ENCODE measurements at regions not wholly inside any gene's neighbourhood (a gene's known extent, or its start where the extent isn't known, plus 50 kb on each side); places are given as distances from the start of the nearest gene placed in this dataset.

- Histone ChIP-seq H3K36me3 (no peaks in the 10 kb centered on the region), H3K27ac (no peak overlapping the region), H3K27me3 (no peaks in the 10 kb centered on the region), H3K9me3 (peaks cover 0 to 3% (median 0%) of the 10 kb centered on the region in 11 donors), H3K4me1 (no peaks in the 10 kb centered on the region), H3K4me3 (no peak overlapping the region)
- intact Hi-C loops (cut with DNase I) = no loop called here
- WGBS, 2 donors = 63 to 75% methylated on average over 1 of the region's 1 CpG
- no peak for DNase-seq
- no peak for ATAC-seq
- TF ChIP-seq CTCF (IDR thresholded peaks at IDR 0.05) = no peak
These were observed 840.1 kb upstream of the SLITRK5 start for GRCh38 chr13:86831084-86831483.

GRCh38 chr13:86838411-86839120, 832.6 kb upstream of the SLITRK5 start:
- H3K9me3 ChIP-seq = peaks cover 0 to 39% (median 5%) of the 10 kb centered on the region in 11 donors
- no peak for TF ChIP-seq CTCF (IDR thresholded peaks at IDR 0.05)
- no peaks in the 10 kb centered on the region for H3K36me3 ChIP-seq
- 78 to 81% methylated on average over 10 of the region's 10 CpGs for WGBS, 2 donors
- no peak for ATAC-seq
- intact Hi-C loops (cut with DNase I) = no loop called here
- DNase-seq = no peak
- no peak overlapping the region for H3K27ac ChIP-seq
- no peak overlapping the region for H3K4me3 ChIP-seq
- no peaks in the 10 kb centered on the region for H3K4me1 ChIP-seq
- no peaks in the 10 kb centered on the region for H3K27me3 ChIP-seq

- H3K36me3 ChIP-seq = no peaks in the 10 kb centered on the region
- intact Hi-C loops (cut with DNase I) = no loop called here
- no peaks in the 10 kb centered on the region for H3K27me3 ChIP-seq
- no peak overlapping the region for H3K27ac ChIP-seq
- 74 to 78% methylated on average over 7 of the region's 7 CpGs for WGBS, 2 donors
- H3K4me3 ChIP-seq = no peak overlapping the region
- peaks cover 0 to 39% (median 5%) of the 10 kb centered on the region in 11 donors for H3K9me3 ChIP-seq
- DNase-seq = no peak
- no peak for TF ChIP-seq CTCF (IDR thresholded peaks at IDR 0.05)
- H3K4me1 ChIP-seq = no peaks in the 10 kb centered on the region
- ATAC-seq = no peak
These were observed 832.0 kb upstream of the SLITRK5 start for GRCh38 chr13:86839221-86839620.

- no peaks in the 10 kb centered on the region for H3K36me3 ChIP-seq
- WGBS, 2 donors = 80 to 83% methylated on average over 11 of the region's 11 CpGs
- intact Hi-C loops (cut with DNase I) = no loop called here
- H3K4me3 ChIP-seq = no peak overlapping the region
- DNase-seq = no peak
- peaks cover 0 to 39% (median 5%) of the 10 kb centered on the region in 11 donors for H3K9me3 ChIP-seq
- H3K27me3 ChIP-seq = no peaks in the 10 kb centered on the region
- no peak for TF ChIP-seq CTCF (IDR thresholded peaks at IDR 0.05)
- no peak overlapping the region for H3K27ac ChIP-seq
- peak in 1 of 8 donors; percentile 27 for ATAC-seq
- no peaks in the 10 kb centered on the region for H3K4me1 ChIP-seq
These were observed 830.6 kb upstream of the SLITRK5 start for GRCh38 chr13:86840250-86841191.
